Esophagus squamous epithelium (tissue), 5 donors: ENCODE measurements at regions not wholly inside any gene's neighbourhood (a gene's known extent, or its start where the extent isn't known, plus 50 kb on each side); places are given as distances from the start of the nearest gene placed in this dataset.

ENCODE experiments used
- DNase-seq: peaks from one replicate; lab custom pipeline; 2025; lab: John Stamatoyannopoulos, UW
- H3K27ac ChIP-seq, 4 donors: fragments of 200-600 bp; sonication (generic); one replicate each; pipeline ENCODE4 v1.5.1; 2016 to 2019; ENCODE audit warnings: mild to moderate bottlenecking in 1 of 4
- H3K27me3 ChIP-seq, 4 donors: fragments of 200-600 bp; sonication (generic); 1 replicate in 3 of 4; 2 replicates in 1 of 4; pipeline versions ENCODE4 v1.5.1 to v1.6.0; 2017 to 2021; ENCODE audit warnings: antibody characterized with exemption in 1 of 4
- H3K36me3 ChIP-seq, 3 donors: fragments of 200-600 bp; sonication (generic); one replicate each; pipeline ENCODE4 v1.5.1; 2016 to 2019
- H3K4me1 ChIP-seq, 3 donors: fragments of 200-600 bp; sonication (generic); one replicate each; pipeline ENCODE4 v1.5.1; 2017 to 2019
- H3K4me3 ChIP-seq, 4 donors: fragments of 200-600 bp; sonication (generic); 1 replicate in 3 of 4; 2 replicates in 1 of 4; pipeline ENCODE4 v1.5.1; 2016 to 2019; ENCODE audit warnings: mild to moderate bottlenecking in 2 of 4, moderate library complexity in 1 of 4
- H3K9me3 ChIP-seq, 3 donors: fragments of 200-600 bp; sonication (generic); one replicate each; pipeline ENCODE4 v1.5.1; 2016 to 2019
- CTCF ChIP-seq, 6 experiments: fragments of 450-650 bp in 4 of 6; fragments of 200-600 bp in 2 of 6; sonication (generic) in 2 of 6; IDR thresholded peaks; one replicate each; pipeline ENCODE4 v1.5.1; 2016 to 2019; ENCODE audit warnings: antibody characterized with exemption in 6 of 6, mild to moderate bottlenecking in 4 of 6, moderate library complexity in 4 of 6
- POLR2A ChIP-seq, 4 donors: fragments of 450-650 bp; IDR thresholded peaks; one replicate each; pipeline ENCODE4 v1.6.1; 2017; ENCODE audit warnings: antibody characterized with exemption in 4 of 4, mild to moderate bottlenecking in 4 of 4, moderate library complexity in 3 of 4
- WGBS, 2 donors: methylation state at CpG; one replicate each; pipeline ENCODE4 v1.1.5; 2018; 5-methylcytosine and 5-hydroxymethylcytosine counted together
- intact Hi-C: fragments of 100-400 bp; cut with DNase I; formaldehyde crosslinking; loops from one replicate; pipeline ENCODE4 v1.15.0; 2022
- donor health status: DM: yes; HTN: yes; CAD: no.

GRCh38 chr2:43038034-43038695 lies 188.2 kb downstream of the ZFP36L2 start:
- H3K4me3 ChIP-seq: no peak overlapping the region
- H3K27ac ChIP-seq: no peak overlapping the region
- intact Hi-C loops: no loop called here

GRCh38 chr2:43035922-43036321 lies 190.5 kb downstream of the ZFP36L2 start:
- Histone ChIP-seq H3K27me3 (no peaks in the 10 kb centered on the region), H3K27ac (no peak overlapping the region), H3K4me3 (no peak overlapping the region), H3K36me3 (no peaks in the 10 kb centered on the region), H3K4me1 (peaks cover 9 to 44% (median 14%) of the 10 kb centered on the region in 3 donors), H3K9me3 (no peaks in the 10 kb centered on the region)
- TF ChIP-seq CTCF (IDR thresholded peaks at IDR 0.05) (peak in 1 of 6 experiments; percentile 3), POLR2A (IDR thresholded peaks at IDR 0.05) (no peak)
- DNase-seq: no peak
- intact Hi-C loops: no loop called here
- 92 to 94% methylated on average over 4 of the region's 4 CpGs for WGBS, 2 donors

More at GRCh38 chr2:43038034-43038695, 188.2 kb downstream of the ZFP36L2 start:
- H3K27me3 ChIP-seq: no peaks in the 10 kb centered on the region
- H3K36me3 ChIP-seq: no peaks in the 10 kb centered on the region
- no peaks in the 10 kb centered on the region for H3K9me3 ChIP-seq
- WGBS, 2 donors: 46 to 58% methylated on average over 7 to 9 of the region's 9 CpGs
- DNase-seq: no peak
- peaks cover 3 to 43% (median 6%) of the 10 kb centered on the region in 3 donors for H3K4me1 ChIP-seq
- TF ChIP-seq POLR2A (IDR thresholded peaks at IDR 0.05) (no peak), CTCF (IDR thresholded peaks at IDR 0.05) (no peak)

GRCh38 chr2:43034921-43035320 lies 191.5 kb downstream of the ZFP36L2 start:
- Histone ChIP-seq H3K4me3 (no peak overlapping the region), H3K27me3 (no peaks in the 10 kb centered on the region), H3K4me1 (peaks cover 5 to 35% (median 14%) of the 10 kb centered on the region in 3 donors), H3K36me3 (no peaks in the 10 kb centered on the region), H3K27ac (no peak overlapping the region), H3K9me3 (no peaks in the 10 kb centered on the region)
- TF ChIP-seq POLR2A (IDR thresholded peaks at IDR 0.05) (no peak), CTCF (IDR thresholded peaks at IDR 0.05) (no peak)
- DNase-seq: no peak
- WGBS, 2 donors: 90 to 91% methylated on average over 7 of the region's 7 CpGs
- intact Hi-C loops: no loop called here

- 83 to 94% methylated on average over 2 of the region's 2 CpGs for WGBS, 2 donors
- no peak for DNase-seq
- no peak overlapping the region for H3K27ac ChIP-seq
- H3K27me3 ChIP-seq: no peaks in the 10 kb centered on the region
- H3K9me3 ChIP-seq: no peaks in the 10 kb centered on the region
- H3K4me1 ChIP-seq: peaks cover 5 to 28% (median 9%) of the 10 kb centered on the region in 3 donors
- TF ChIP-seq CTCF (IDR thresholded peaks at IDR 0.05) (no peak), POLR2A (IDR thresholded peaks at IDR 0.05) (no peak)
- no peak overlapping the region for H3K4me3 ChIP-seq
- H3K36me3 ChIP-seq: no peaks in the 10 kb centered on the region
- intact Hi-C loops: no loop called here
These were observed 192.2 kb downstream of the ZFP36L2 start for GRCh38 chr2:43034242-43034619.

GRCh38 chr2:43033466-43034241 lies 192.8 kb downstream of the ZFP36L2 start:
- Histone ChIP-seq H3K4me3 (no peak overlapping the region), H3K36me3 (no peaks in the 10 kb centered on the region), H3K9me3 (no peaks in the 10 kb centered on the region), H3K4me1 (peaks cover 5 to 24% (median 8%) of the 10 kb centered on the region in 3 donors), H3K27me3 (no peaks in the 10 kb centered on the region), H3K27ac (peak overlapping the region in 3 of 4 donors; percentile 61 to 77 (median 71))
- TF ChIP-seq CTCF (IDR thresholded peaks at IDR 0.05) (no peak), POLR2A (IDR thresholded peaks at IDR 0.05) (no peak)
- no peak for DNase-seq
- intact Hi-C loops: no loop called here
- WGBS, 2 donors: 92 to 95% methylated on average over 13 of the region's 13 CpGs
